ENCODE measurements at regions not wholly inside any gene's neighbourhood (a gene's known extent, or its start where the extent isn't known, plus 50 kb on each side); places are given as distances from the start of the nearest gene placed in this dataset.

DNA sequence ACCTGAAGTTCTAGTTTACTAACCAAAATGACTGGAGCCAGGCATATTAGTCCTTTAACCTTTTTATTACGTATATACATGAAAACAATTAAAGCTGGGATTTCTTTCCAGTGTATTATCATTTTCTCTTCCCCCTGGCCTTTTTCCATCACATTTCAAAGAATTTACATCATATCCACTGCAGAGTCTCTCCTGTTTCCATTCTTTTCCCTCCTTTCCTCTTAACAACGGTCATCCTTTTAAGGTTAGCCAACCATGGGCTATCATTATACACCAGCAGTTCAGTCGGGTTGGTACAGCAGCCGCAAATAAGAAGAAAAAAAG, 104.6 kb downstream of the TFAP2A start:
- TF ChIP-seq CTCF (IDR thresholded peaks at IDR 0.05) = no peak
- no peak for TF ChIP-seq POLR2A (IDR thresholded peaks at IDR 0.05)
